Thoracic aorta (tissue), 2 donors: ENCODE measurements at regions not wholly inside any gene's neighbourhood (a gene's known extent, or its start where the extent isn't known, plus 50 kb on each side); places are given as distances from the start of the nearest gene placed in this dataset.
"Not testable (repeated sequence)": the region's sequence is repeated elsewhere in the genome, so short reads cannot be mapped to it uniquely, and the experiment has no call there.

ENCODE experiments used
- ATAC-seq: fragments of 150-250 bp; one replicate; pipeline ENCODE4 v1.8.0; 2017; ENCODE audit warnings: low read depth; ENCODE audit not compliant: insufficient number of reproducible peaks, low FRiP score
- DNase-seq: peaks from one replicate; pipeline ENCODE4 v3.0.0-alpha.2; 2020; ENCODE audit warnings: low spot score
- H3K27ac ChIP-seq, 2 donors: fragments of 200-600 bp; sonication (generic); 1 replicate in 1 of 2; 2 replicates in 1 of 2; pipeline ENCODE4 v1.5.1; 2016; ENCODE audit warnings: mild to moderate bottlenecking in 2 of 2, moderate library complexity in 2 of 2
- H3K27me3 ChIP-seq: fragments of 200-600 bp; sonication (generic); replicated peaks from 2 replicates; pipeline ENCODE4 v1.6.0; 2016; ENCODE audit warnings: mild to moderate bottlenecking; ENCODE audit not compliant: insufficient read depth
- H3K36me3 ChIP-seq: fragments of 200-600 bp; sonication (generic); one replicate; pipeline ENCODE4 v1.5.1; 2016
- H3K4me1 ChIP-seq, 2 donors: fragments of 200-600 bp; sonication (generic); 1 replicate in 1 of 2; 2 replicates in 1 of 2; pipeline versions ENCODE4 v1.5.1 to v1.6.0; 2016; ENCODE audit warnings: low read depth in 2 of 2, mild to moderate bottlenecking in 1 of 2; ENCODE audit not compliant: control insufficient read depth in 1 of 2
- H3K4me3 ChIP-seq: fragments of 200-600 bp; sonication (generic); 2 replicates; pipeline ENCODE4 v1.5.1; 2016; ENCODE audit warnings: mild to moderate bottlenecking
- H3K9me3 ChIP-seq: fragments of 200-600 bp; sonication (generic); 2 replicates; pipeline ENCODE4 v1.5.1; 2016
- CTCF ChIP-seq: fragments of 200-600 bp; sonication (generic); IDR thresholded peaks from one replicate; pipeline ENCODE4 v1.5.1; 2019; ENCODE audit warnings: antibody characterized with exemption

GRCh38 chr20:1802385-1803060, 92.7 kb upstream of the SIRPA start:
- Histone ChIP-seq H3K4me1 (peaks cover 13 to 17% of the 10 kb centered on the region in 2 donors), H3K36me3 (no peaks in the 10 kb centered on the region), H3K9me3 (no peaks in the 10 kb centered on the region), H3K27me3 (no peaks in the 10 kb centered on the region), H3K4me3 (peak overlapping the region; percentile 83), H3K27ac (peak overlapping the region; percentile 59 to 62)
- DNase-seq, result no peak
- peak; percentile 74 for TF ChIP-seq CTCF
- ATAC-seq, result peak; percentile 40

- no peaks in the 10 kb centered on the region for H3K9me3 ChIP-seq
- DNase-seq, result no peak
- no peaks in the 10 kb centered on the region for H3K27me3 ChIP-seq
- no peak for ATAC-seq
- peaks cover 13 to 17% of the 10 kb centered on the region in 2 donors for H3K4me1 ChIP-seq
- TF ChIP-seq CTCF, result no peak
- no peaks in the 10 kb centered on the region for H3K36me3 ChIP-seq
- peak overlapping the region; percentile 83 for H3K4me3 ChIP-seq
- no peak overlapping the region for H3K27ac ChIP-seq
These were observed 93.3 kb upstream of the SIRPA start for GRCh38 chr20:1801929-1802306.

DNA sequence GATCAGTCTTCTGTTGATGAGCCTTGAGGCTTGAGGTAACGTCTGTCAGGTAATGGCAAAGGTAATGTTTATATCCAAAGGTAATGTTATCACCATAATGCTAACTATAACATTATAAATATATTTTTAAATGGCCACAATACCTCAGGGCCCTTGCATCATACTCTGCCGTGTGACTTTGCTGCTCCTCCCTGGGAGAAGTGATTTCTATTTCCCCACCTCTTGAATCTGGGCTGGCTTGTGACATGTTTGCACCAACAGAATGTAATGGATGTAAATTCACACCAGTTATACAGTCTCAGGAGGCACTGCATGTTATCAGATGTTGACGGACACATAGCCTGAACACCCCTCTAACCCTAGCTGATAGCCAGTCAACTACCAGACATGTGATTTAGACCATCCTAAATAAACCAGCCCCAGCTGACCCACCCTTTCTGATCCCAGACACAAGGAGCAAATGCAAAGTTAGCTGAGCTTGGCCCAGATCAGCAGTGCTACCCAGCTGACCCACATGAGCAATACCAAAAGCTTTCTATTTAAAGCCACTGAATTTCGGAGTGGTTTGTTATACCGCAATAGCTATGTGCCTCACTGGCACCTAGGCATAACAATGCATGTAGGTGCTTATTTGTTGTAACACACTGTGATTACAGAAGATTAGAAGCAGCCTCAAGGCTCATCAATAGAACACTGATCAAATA, 93.8 kb upstream of the SIRPA start:
- no peaks in the 10 kb centered on the region for H3K36me3 ChIP-seq
- peaks cover 13 to 17% of the 10 kb centered on the region in 2 donors for H3K4me1 ChIP-seq
- TF ChIP-seq CTCF, result no peak
- H3K4me3 ChIP-seq, result no peak overlapping the region
- no peaks in the 10 kb centered on the region for H3K27me3 ChIP-seq
- DNase-seq (no peak), ATAC-seq (no peak)
- H3K9me3 ChIP-seq, result no peaks in the 10 kb centered on the region
- H3K27ac ChIP-seq, result no peak overlapping the region

DNA sequence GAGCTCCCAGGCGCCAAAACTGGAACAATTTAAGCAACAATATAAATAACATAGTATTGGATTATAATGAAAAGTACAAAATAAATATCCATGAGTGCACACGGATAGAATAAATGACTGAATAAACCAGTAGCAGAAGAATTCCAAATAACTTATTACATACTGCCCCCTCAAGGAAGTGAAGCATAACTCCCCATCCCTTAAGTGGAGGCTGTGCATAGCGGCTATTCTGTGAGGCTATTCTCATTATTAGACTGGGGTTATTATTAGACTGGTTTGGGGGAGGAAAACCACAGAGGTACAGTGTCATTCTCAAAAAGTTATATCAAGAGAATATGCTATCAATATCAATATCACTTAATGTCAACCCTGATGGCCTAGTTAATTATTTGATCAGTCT, 94.4 kb upstream of the SIRPA start:
- Histone ChIP-seq H3K27ac (no peak overlapping the region), H3K4me3 (no peak overlapping the region), H3K4me1 (peaks cover 13 to 17% of the 10 kb centered on the region in 2 donors), H3K9me3 (no peaks in the 10 kb centered on the region), H3K36me3 (no peaks in the 10 kb centered on the region), H3K27me3 (no peaks in the 10 kb centered on the region)
- DNase-seq (no peak), ATAC-seq (no peak)
- TF ChIP-seq CTCF, result peak; percentile 19

GRCh38 chr20:1800180-1800579, 95.0 kb upstream of the SIRPA start:
- no peak overlapping the region for H3K4me3 ChIP-seq
- DNase-seq (no peak), ATAC-seq (no peak)
- H3K4me1 ChIP-seq, result peaks cover 13 to 17% of the 10 kb centered on the region in 2 donors
- no peaks in the 10 kb centered on the region for H3K27me3 ChIP-seq
- no peaks in the 10 kb centered on the region for H3K9me3 ChIP-seq
- H3K36me3 ChIP-seq, result no peaks in the 10 kb centered on the region
- TF ChIP-seq CTCF, result no peak
- no peak overlapping the region for H3K27ac ChIP-seq

GRCh38 chr20:1799746-1800145, 95.5 kb upstream of the SIRPA start:
- H3K4me3 ChIP-seq, DNase-seq, ATAC-seq, H3K9me3 ChIP-seq, H3K36me3 ChIP-seq, H3K27me3 ChIP-seq, H3K27ac ChIP-seq: not testable (repeated sequence)
- H3K4me1 ChIP-seq, result peaks cover 13 to 17% of the 10 kb centered on the region in 2 donors
